ENCODE measurements at regions not wholly inside any gene's neighbourhood (a gene's known extent, or its start where the extent isn't known, plus 50 kb on each side); places are given as distances from the start of the nearest gene placed in this dataset.

- no peaks in the 10 kb centered on the region for H3K36me3 ChIP-seq
- no peaks in the 10 kb centered on the region for H3K4me1 ChIP-seq
- no peak for DNase-seq
- WGBS, 2 donors: 86% methylated on average over 2 of the region's 2 CpGs
- no peaks in the 10 kb centered on the region for H3K27me3 ChIP-seq
- H3K9me3 ChIP-seq: no peaks in the 10 kb centered on the region
- H3K4me3 ChIP-seq: no peak overlapping the region
- intact Hi-C loops (cut with DNase I): no loop called here
- H3K27ac ChIP-seq: no peak overlapping the region
- TF ChIP-seq POLR2AphosphoS5 (IDR thresholded peaks at IDR 0.05): no peak
- no peak for TF ChIP-seq POLR2A (IDR thresholded peaks at IDR 0.05)
- no peak for TF ChIP-seq CTCF (IDR thresholded peaks at IDR 0.05)
- TF ChIP-seq EP300 (IDR thresholded peaks at IDR 0.05): no peak
Observed at GRCh38 chr2:56455642-56456041, 271.9 kb downstream of the CCDC85A start.

DNA sequence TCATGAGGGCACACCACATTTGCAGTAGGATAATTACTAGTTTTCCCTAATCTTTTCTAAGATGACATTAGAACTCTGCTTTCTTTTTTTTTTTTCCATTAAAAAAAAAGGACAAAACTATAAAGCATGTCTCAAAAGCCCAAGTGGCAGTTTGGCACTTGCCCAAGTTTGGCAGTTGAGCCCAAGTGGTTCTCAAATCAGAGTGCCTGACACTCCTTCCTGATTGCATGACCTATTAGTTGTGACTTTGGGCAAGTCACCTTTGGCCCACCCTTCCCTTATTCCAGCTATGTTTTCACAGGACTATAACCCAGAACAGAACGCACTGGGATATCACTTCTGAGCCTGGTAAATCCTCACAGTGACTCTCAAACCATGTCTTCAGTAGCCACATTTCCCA is 273.0 kb downstream of the CCDC85A start:
- WGBS, 2 donors: 62 to 89% methylated on average over 1 of the region's 1 CpG
- Histone ChIP-seq H3K27ac (no peak overlapping the region), H3K4me1 (no peaks in the 10 kb centered on the region), H3K4me3 (no peak overlapping the region), H3K9me3 (no peaks in the 10 kb centered on the region), H3K27me3 (no peaks in the 10 kb centered on the region), H3K36me3 (no peaks in the 10 kb centered on the region)
- intact Hi-C loops (cut with DNase I): no loop called here
- TF ChIP-seq POLR2A (IDR thresholded peaks at IDR 0.05) (no peak), POLR2AphosphoS5 (IDR thresholded peaks at IDR 0.05) (no peak), CTCF (IDR thresholded peaks at IDR 0.05) (no peak), EP300 (IDR thresholded peaks at IDR 0.05) (no peak)
- DNase-seq: no peak

DNA sequence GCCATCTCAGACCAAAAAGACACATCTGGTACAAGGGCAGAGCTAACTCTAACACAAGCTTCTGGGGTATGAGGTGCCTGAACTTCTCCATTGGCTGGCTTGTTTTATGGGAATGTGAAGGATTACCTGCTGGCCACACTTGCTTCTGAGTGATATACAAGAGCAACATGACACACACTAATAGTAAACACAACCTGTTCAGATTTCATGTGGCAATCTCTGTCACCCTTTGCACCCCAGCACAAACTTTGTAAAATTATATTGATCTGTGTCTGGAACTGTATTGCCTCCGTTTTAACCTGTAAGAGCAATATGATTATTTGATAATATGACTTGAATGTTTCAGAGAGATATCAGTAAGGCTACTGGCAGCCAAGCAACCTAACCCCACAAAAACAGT is 276.7 kb downstream of the CCDC85A start:
- TF ChIP-seq POLR2A (IDR thresholded peaks at IDR 0.05): no peak
- no peak for TF ChIP-seq CTCF (IDR thresholded peaks at IDR 0.05)
- TF ChIP-seq POLR2AphosphoS5 (IDR thresholded peaks at IDR 0.05): no peak
- no peak for TF ChIP-seq EP300 (IDR thresholded peaks at IDR 0.05)
- no peak for DNase-seq
- H3K4me3 ChIP-seq: no peak overlapping the region
- no peak overlapping the region for H3K27ac ChIP-seq
- no peaks in the 10 kb centered on the region for H3K36me3 ChIP-seq
- WGBS, 2 donors: 37 to 56% methylated on average over 1 of the region's 1 CpG
- H3K4me1 ChIP-seq: no peaks in the 10 kb centered on the region
- H3K27me3 ChIP-seq: no peaks in the 10 kb centered on the region
- intact Hi-C loops (cut with DNase I): no loop called here
- no peaks in the 10 kb centered on the region for H3K9me3 ChIP-seq

GRCh38 chr2:56464066-56464465 is 280.3 kb downstream of the CCDC85A start:
- no peaks in the 10 kb centered on the region for H3K9me3 ChIP-seq
- intact Hi-C loops (cut with DNase I): no loop called here
- no peaks in the 10 kb centered on the region for H3K36me3 ChIP-seq
- no peaks in the 10 kb centered on the region for H3K27me3 ChIP-seq
- H3K4me3 ChIP-seq: no peak overlapping the region
- 88 to 93% methylated on average over 3 of the region's 3 CpGs for WGBS, 2 donors
- DNase-seq: no peak
- no peak overlapping the region for H3K27ac ChIP-seq
- TF ChIP-seq CTCF (IDR thresholded peaks at IDR 0.05): no peak
- no peaks in the 10 kb centered on the region for H3K4me1 ChIP-seq

DNA sequence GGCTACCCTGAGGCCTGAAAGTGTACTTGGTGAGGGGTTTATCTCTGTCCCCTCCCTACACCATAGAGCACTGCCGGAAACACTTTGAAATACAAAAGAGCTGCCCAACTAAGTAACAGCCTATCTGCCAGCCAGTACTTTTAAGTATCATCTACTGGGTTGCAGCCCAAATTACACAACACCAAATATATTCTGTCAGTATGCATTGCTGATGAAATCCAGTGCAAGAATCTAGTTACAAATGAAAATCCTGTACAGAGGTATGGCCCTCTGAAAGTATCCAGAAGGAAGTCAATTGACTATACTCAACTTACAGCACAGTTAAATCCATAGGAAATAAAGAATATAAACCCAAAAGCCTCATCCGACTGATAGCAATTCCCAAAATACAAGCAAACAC is 280.8 kb downstream of the CCDC85A start:
- intact Hi-C loops (cut with DNase I): no loop called here
- H3K9me3 ChIP-seq: no peaks in the 10 kb centered on the region
- no peak overlapping the region for H3K27ac ChIP-seq
- 94 to 96% methylated on average over 2 of the region's 2 CpGs for WGBS, 2 donors
- no peaks in the 10 kb centered on the region for H3K4me1 ChIP-seq
- DNase-seq: no peak
- H3K36me3 ChIP-seq: no peaks in the 10 kb centered on the region
- no peak overlapping the region for H3K4me3 ChIP-seq
- no peak for TF ChIP-seq POLR2AphosphoS5 (IDR thresholded peaks at IDR 0.05)
- TF ChIP-seq CTCF (IDR thresholded peaks at IDR 0.05): no peak
- no peak for TF ChIP-seq POLR2A (IDR thresholded peaks at IDR 0.05)
- TF ChIP-seq EP300 (IDR thresholded peaks at IDR 0.05): no peak
- H3K27me3 ChIP-seq: no peaks in the 10 kb centered on the region
